Hematopoietic multipotent progenitor cell treated with erythropoietin and hydrocortisone succinate and interleukin-3 and kit ligand, for 8 days (in vitro differentiated cells): ENCODE measurements at regions not wholly inside any gene's neighbourhood (a gene's known extent, or its start where the extent isn't known, plus 50 kb on each side); places are given as distances from the start of the nearest gene placed in this dataset.
"Not testable (repeated sequence)": the region's sequence is repeated elsewhere in the genome, so short reads cannot be mapped to it uniquely, and the experiment has no call there.

Experiments
- DNase-seq: peaks from one replicate; pipeline ENCODE4 v3.0.0-alpha.2; 2015

DNA sequence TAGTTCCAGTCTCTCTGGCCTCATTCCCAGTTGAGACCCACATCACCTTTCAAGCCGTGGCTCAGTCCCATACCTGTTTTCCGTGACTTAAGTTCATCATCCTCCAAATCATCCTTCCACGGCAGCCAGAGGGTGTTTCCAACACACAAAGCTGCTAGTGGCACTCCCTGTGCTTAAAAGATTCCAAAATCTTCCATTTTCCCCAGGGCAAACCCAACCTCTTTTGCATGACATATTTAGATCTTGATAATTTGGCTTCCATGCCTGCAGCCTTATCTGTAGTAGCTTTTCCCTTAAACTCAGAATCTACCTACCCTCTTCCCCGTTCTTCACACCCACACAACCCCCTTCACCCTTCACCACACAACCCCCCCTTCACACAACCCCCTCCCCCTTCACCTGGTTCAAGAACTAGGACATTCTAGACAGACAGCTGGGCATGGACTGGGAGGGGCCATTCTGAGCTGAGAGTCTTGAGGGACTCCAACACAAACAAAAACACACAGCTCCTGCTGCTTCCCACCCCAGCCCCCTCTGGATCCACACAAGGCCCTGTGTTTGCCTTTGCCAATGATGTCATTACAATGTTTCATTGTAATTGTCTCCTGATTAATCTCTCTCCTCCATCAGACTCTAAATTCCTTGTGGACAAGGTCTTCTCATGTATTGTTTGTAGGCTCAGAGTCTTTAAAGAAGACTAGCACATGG is 268.2 kb downstream of the SH3GL2 start:
- DNase-seq, result no peak

DNA sequence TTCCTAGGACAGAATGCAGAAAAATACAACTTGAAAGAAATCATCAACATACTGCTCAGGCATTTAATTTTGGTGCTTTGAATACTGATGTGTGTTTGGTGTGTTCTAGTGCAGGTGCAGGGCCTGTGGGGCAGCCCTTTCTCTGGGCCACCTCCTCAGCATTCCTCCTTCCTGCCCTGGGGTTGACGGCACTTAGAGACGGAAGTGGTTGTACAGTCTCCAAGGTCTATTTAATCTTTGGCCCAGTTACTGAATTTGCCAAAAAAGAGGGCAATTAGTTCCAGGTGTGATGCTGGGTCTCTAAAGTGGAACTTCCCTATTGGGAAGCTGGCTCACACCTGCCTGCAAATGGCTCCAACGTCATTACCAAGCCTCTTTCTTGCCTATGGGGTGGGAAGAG is 269.0 kb downstream of the SH3GL2 start:
- no peak for DNase-seq

DNA sequence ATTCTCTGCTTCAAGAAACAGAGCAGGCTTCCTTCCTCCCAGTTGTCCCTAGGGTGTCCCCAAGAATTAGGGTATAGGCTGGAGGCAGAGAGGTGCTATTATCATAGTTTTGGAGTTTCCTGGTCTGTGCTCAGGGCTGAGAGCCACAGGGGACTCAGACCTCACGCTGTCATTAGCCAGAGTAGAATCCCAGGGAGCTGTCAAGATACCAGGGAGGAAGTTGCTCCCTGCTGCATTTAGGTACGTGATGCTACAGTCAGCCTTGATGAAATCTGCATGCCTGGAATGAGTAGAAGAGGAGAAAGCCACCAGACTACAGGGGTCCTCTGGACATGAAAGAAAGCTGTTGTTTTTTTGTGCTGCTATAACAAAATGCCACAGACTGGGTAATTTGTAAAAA is 273.2 kb downstream of the SH3GL2 start:
- DNase-seq, result no peak

DNA sequence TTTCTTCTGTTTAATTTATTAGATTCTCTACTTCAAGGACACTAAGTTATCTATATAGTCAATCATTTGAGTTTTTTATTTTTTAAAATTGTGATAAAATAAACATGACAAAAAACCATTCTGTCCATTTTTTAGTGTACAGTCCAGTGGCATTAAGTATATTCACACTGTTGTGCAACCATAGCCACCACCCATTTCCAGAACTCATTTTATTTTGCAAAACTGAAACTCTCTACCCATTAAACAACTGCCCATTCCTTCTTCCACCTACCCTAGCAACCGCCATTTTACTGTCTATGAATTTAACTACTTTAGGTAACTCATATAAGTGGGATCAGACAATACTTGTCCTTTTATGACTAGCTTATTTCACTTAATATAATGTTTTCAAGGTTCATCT is 275.6 kb downstream of the SH3GL2 start:
- no peak for DNase-seq

DNA sequence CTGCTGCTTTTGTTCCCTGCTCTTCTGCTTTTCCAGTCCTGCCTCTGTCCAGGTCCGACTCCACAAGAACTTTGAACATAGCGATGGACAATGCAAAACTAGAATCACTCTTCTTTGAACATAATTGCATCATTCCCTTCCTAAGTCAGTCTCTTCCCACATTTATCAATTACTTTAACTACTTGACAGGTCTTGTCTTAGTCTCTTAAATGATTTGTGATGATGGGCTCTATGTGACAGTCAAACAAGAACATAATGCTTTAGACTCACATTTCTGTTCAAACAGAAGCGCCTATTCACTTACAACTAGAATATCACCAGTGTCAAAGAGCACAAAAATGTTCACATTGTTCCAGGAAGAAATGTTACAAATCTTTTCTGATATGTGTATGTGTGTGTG is 278.1 kb downstream of the SH3GL2 start:
- no peak for DNase-seq

DNA sequence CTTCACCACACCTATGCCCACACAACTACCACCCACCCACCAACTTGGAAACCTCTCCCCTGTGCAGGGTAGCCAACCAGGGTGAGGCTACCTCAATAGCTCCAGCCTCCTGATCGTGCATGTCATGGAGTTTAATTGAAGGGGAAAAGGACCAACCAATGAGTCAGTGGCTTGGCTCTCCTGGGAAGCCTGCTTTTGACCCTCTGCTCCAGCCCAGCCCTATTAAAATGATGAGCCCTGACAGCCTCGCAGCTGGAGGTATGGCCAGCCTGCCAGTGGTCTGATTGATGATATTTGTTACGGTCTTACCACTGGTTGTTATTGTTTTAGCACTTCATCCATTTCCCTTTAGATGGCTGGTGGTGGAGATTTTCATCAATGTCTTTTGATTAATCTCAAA is 280.4 kb downstream of the SH3GL2 start:
- DNase-seq, result no peak

DNA sequence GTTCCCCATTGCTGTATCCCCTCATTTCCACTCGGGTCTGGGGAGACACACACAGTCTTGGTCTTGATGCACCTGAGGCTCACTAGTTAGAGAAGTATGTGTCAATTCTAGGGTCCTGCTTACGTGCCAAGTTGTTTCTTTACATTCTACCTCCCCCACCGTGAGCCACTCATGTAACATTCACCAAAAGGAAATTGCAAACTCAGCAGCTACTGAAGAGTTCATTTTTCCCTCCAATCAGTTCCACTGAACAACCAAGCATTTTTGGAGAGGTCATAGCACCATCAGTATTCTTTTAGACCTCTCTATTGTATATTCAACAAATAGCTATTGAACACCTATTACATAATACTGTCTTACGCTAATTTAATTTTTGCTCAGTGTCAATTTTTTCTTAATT is 281.1 kb downstream of the SH3GL2 start:
- DNase-seq, result no peak

DNA sequence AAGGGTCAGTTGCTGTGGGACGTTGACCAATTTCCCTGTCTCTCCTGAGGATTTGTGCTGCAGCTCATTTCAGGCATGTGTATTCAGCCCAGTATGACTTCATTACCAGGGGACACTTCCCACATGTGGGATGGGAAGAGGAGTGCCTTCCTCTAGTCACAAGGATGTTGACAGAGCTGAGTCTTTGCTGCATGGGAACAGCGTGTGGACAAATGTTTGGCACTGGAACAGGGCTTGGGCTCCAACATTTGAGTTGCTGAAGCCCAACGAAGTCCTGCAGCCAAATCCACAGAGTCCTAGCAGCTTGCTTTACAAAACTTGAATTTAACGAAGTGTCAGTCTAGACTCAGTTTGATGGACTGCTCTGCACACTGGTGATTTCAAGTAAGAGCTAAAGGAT is 283.2 kb downstream of the SH3GL2 start:
- DNase-seq, result no peak

DNA sequence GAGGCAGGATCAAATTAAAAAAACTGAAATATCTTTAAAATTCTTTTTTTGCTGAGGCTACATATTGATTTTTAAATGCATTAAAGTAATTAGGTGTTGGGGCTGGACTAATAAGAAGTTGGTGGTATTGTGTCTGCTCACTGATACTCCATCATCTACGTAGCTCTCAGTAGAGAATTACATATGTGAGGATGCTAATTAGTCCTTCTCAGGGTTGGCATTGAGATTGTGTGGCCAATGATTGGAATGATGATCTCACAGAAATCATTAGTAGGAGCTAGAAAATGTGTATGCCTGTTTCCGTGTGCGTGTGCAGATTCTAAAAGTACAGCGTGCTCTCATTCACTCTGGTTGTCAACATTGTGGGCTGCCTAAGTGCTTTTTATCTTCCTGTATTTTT is 283.8 kb downstream of the SH3GL2 start:
- no peak for DNase-seq

DNA sequence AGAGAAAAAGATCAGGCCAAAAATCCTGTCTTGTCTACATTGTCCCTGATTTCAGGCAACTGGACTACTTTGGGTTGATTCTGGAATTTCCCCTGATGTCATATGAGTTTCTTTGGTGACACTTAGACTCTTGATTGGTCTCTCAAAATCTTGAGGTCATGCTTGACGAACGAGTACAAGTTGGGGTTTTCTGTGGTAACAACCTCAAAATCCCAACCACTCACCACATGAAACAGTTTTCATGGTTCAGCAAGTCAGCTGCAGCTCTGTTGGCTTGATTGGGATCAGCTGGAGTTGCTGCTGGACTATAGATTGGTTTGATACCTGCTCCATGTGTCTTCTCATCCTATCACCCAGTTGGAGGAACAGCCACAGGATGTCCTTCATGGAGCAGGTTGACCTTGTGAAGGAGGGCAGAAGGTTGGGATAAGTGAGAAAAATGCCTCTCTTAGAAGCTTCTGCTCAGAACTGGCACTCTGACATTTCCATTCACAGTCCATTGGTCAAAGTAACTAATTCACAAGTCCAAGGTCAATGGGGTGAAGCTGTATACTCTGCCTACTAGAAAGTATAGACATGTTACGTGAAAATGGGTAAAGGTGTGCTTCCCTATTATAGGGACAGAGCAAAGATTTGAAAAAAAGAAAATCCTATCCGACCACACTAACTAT is 284.5 kb downstream of the SH3GL2 start:
- DNase-seq, result no peak

DNA sequence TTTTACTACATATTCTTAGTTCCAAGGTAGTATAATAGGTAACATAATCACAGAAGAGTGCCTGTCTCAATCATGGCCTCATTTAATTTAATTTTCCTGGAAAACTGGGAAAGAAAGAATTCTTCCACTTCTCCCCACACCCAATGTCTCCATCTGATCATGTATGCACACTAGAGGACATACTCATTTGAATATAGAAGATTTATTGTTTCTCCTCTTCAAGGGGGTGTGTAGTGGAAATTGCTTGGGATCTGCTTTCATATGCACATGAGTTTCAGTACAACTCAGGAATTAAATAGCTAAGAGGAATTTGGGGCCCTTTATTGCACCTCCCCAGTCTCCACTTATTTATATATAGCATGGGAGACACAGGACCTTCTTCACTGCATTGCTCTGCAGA is 285.1 kb downstream of the SH3GL2 start:
- no peak for DNase-seq

DNA sequence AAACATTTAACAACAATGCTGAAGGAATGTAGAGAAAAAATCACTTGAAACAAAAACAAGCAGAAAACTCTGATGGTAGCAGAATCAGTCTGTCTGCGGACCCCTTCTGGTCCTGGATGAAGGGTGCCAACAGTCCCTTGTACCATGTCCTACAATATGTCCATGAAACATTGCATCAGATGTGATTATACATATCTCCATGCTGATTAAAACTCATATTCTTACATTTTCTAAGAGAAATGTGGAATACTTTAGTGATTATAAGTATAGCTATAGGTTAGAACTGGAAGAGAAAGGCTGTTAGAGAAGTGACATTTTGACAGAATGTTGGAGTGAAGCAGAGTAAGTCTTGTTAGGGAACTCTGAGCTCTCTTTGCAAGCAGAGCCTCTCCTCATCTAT is 286.1 kb downstream of the SH3GL2 start:
- no peak for DNase-seq

DNA sequence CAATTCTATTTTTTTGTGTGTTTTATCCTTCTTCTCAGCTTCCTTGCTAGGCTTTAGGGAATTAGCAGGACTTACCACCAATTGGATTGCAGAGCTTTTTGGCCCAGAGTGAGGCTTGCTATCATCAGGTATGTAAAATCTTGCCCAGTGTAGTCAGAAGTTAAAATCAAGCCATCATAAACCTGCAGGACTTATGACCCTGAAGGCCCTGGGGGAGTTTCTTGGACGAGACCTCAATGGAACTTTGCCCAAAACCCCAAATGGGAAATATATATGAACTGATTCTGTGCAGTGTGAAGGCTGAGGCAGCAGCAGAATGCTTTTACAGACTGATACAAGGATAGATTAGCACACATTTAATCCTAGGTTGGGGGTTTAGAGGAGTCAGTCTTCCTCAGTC is 287.0 kb downstream of the SH3GL2 start:
- no peak for DNase-seq

DNA sequence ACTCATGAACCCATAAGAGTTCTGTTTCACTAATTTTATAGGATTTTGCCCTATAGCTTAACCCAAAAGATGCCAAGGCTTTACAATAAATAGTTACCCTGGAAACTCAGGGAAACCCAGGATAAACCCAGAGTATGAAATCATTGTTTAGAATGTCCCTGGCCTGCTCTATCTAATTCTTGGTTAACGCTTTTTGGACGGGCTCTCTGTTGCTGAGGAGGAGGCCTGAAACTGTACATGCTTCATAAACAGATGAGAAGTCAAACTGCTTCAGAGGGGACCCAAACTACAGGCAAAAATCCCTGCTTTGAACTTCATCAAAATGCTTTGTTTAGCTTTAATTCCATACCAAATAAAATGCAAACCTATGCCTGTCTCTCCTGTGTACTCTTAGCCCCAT is 291.9 kb downstream of the SH3GL2 start:
- DNase-seq, result no peak

DNA sequence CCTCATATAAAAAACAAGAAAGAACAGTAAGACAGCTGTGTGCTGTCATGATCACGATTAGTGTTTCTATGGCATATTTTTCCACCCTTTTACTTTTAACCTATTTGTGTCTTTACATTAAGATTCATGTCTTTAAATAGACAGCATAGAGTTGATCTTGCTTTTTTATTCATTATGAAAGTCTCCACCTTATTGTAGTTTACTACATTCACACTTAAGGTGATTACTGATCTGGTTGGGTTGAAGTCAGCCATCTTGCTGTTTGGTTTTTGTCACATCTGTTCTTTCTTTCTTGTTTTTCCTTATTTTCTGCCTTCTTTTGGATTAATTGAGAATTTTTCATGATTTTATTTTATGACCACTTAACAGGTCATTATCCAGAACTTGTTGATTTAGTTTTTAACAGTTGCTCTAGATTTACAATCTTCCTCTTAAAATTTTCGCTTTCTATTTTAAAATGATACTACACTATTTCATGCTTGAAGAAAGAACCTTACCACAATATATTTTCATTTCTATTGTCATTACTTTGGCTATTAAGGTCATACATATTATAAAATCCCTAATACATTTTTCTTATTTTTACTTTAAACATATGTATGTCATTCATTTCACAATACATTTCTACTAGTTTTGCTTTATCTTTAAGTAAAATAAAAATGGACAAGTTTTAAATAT is 292.5 kb downstream of the SH3GL2 start:
- DNase-seq, result no peak

DNA sequence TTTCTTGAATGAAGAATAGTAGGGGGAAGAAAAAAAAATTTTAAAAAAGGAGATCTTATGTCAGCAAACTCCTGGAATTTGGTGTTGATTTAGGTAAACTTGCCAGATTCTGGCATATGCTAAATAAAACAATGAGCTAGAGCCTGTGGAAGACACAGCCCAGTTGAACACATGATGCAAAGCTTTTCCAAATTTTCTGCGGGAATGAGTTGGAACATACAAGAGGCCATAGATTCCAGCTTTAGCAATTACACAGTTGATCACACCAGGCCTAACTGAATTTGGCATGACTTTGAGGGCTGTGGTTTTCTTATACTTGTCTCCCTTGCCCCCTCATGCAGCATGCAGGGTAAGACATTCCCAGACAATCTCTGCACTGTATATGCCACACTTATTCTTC is 297.0 kb downstream of the SH3GL2 start:
- no peak for DNase-seq

DNA sequence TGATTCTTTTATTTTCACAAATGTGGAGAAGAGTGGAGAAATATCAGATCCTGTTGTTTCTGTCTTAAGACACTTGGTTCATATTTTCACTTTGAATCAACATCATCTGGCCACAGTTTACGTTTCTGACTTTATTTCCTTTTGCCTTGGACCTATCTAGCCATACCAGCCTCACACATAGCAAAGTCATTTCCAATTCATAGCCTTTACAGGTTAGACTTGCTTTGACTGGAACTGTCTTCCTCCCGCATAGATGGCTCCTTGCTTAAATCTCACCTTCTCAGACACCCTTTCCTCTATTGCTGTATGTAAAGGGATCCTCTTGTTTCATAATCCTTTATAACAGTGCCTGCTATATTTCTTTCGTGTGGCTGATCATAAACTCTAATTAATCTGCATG is 297.8 kb downstream of the SH3GL2 start:
- DNase-seq, result no peak

DNA sequence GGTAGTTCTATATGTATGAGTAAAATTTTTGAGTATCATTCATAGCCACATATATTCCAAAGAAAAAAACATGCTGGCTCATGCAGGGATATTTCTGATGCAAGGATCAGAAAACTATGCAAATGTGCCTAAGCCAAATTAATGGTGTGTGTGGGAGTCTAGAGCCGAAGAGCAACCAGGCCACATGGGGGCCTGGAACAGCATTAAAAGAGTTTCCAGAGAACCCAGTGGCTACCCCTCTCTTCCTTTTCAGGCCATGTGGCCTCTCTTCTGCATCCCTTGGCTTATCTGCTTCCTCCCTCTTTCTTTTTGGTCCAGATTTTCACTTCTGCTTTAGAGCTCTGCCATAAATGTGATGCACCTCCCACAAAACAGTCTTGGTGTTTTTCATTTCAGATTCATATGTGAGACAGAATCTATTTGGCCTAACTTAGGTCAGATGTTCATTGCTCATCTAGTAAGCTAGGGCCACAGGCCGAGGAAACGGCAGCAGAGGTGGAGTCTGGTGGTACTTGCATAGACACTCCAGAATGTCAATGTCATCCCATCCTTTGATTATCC is 300.0 kb downstream of the SH3GL2 start:
- no peak for DNase-seq

DNA sequence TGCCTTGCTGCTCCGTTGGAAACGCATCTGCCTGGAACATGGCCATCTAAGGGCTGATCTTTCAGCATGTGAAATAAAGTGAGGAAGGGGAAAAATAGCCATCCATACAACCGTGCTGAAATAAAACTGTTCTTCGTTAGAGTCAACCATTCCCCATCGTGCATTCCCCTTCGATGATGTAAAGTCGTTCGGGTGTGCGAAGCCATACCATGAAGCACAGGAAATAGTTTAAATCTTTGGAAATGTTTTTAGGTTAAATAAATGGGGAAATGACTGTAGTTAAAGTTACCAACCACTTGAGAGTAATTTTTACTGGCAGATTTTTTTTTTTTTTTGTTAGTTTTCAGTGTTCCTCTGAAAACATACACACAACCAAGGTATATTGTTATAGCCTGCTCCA is 302.5 kb downstream of the SH3GL2 start:
- DNase-seq, result no peak

DNA sequence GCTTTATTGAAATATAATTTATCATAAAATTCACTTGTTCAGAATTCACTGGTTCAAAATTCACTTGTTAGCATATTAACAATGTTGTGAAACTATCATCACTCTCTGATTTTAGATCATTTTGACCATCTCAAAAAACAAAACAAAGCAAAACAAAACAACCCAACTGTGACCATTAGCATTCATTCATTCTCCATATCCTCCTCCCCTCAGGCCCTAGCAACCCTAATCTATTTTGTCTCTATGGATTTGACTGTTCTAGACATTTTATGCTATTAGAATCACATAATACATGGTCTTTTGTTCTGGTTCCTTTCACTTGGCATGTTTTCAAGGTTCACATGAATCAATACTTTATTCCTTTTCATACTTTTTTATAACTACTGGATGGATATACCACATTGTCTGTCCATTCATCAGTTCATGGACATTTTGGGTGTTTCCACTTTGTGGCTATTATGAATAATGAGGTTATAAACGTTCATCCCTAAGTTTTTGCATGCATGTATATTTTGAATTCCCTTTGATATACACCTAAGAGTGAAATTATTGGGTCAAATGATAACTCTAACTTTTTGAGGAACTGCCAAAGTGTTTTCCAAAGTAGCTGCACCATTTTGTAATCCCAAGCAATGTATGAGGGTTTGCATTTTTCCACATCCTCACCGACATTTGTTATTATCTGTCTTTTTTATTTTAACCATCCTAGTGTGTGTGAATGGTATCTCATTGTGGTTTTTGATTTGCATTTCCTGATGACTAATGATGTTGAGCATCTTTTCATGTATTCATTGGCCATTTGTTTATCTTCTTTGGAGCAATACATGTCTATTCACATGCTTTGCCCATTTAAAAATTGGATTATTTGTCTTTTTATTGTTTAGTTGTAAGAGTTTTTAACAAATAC is 304.1 kb downstream of the SH3GL2 start:
- no peak for DNase-seq

DNA sequence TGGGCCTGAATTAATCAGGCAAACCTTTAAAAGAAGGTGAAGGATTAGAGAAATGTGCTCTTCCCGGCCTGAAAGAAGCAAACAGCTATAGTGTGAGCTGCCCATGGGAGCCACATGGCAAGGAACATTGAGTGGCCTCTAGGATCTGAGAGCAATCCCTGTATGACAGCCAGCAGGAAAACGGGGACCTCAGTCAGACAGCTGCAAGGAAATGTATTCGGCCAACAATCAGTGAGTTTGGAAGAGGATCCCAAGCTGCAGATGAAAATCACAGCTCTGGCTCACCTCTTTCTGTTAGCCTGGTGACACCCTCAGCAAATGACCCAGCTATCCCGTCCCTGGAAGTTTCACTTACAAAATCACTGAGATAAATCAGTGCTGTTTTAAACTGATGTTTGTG is 309.2 kb downstream of the SH3GL2 start:
- DNase-seq, result no peak

DNA sequence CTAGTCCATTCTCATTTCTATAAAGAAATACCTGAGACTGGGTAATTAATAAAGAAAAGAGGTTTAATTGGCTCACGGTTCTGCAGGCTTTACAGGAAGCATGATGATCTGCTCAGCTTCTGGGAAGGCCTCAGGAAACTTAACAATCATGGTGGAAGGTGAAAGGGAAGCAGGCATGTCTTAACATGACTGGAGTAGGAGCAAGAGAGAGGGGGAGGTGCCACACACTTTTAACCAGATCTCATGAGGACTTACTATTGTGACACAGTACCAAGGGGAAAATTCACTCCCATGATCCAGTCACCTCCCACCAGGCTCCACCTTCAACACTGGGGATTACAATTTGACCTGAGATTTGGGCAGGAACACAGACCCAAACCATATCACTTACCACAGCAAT is 310.1 kb downstream of the SH3GL2 start:
- DNase-seq, result not testable (repeated sequence)
